HL-60 (cell line): ENCODE measurements at regions not wholly inside any gene's neighbourhood (a gene's known extent, or its start where the extent isn't known, plus 50 kb on each side); places are given as distances from the start of the nearest gene placed in this dataset.

Source experiments
- CTCF ChIP-seq: IDR thresholded peaks from one replicate; pipeline ENCODE4 v1.5.1; 2011; ENCODE audit warnings: low read length, control low read depth, inconsistent platforms; ENCODE audit not compliant: insufficient read depth
- POLR2AphosphoS5 ChIP-seq: IDR thresholded peaks from 2 replicates; pipeline ENCODE4 v1.6.1; 2012; ENCODE audit warnings: low read depth
- REST ChIP-seq: IDR thresholded peaks from 2 replicates; pipeline ENCODE4 v1.6.1; 2012; ENCODE audit warnings: low read depth; ENCODE audit not compliant: insufficient replicate concordance
- SPI1 ChIP-seq: IDR thresholded peaks from 2 replicates; pipeline ENCODE4 v1.6.1; 2012; ENCODE audit warnings: low read depth, mild to moderate bottlenecking, borderline replicate concordance

- TF ChIP-seq SPI1 (no peak), POLR2AphosphoS5 (no peak), CTCF (no peak), REST (no peak)
Measured at GRCh38 chr3:189109145-189109544, 62.6 kb upstream of the TPRG1 start.
